Epithelial cell of esophagus (primary cell): ENCODE measurements at regions not wholly inside any gene's neighbourhood (a gene's known extent, or its start where the extent isn't known, plus 50 kb on each side); places are given as distances from the start of the nearest gene placed in this dataset.

Experiments
- DNase-seq: peaks from one replicate; pipeline ENCODE4 v3.0.0; 2010; ENCODE audit warnings: low read depth
- H3K4me3 ChIP-seq: 2 replicates; pipeline ENCODE4 v1.5.1; 2011; ENCODE audit warnings: mild to moderate bottlenecking, low read length, control low read depth
- CTCF ChIP-seq: IDR thresholded peaks from 2 replicates; pipeline ENCODE4 v1.5.1; 2011; ENCODE audit warnings: low read depth, mild to moderate bottlenecking, low read length, control low read depth, inconsistent platforms; ENCODE audit not compliant: insufficient read depth; ENCODE audit errors: missing control alignments

- TF ChIP-seq CTCF, result no peak
- peak; percentile 41 for DNase-seq
- no peak overlapping the region for H3K4me3 ChIP-seq
Measured at GRCh38 chr5:124921694-124922093, 175.3 kb upstream of the ZNF608 start.

GRCh38 chr5:124922255-124922975, 176.0 kb upstream of the ZNF608 start:
- H3K4me3 ChIP-seq, result no peak overlapping the region
- TF ChIP-seq CTCF, result no peak
- DNase-seq, result peak; percentile 67

- peak; percentile 18 for DNase-seq
- no peak for TF ChIP-seq CTCF
Measured at GRCh38 chr5:124923131-124923530, 176.7 kb upstream of the ZNF608 start.

GRCh38 chr5:124924729-124925128, 178.3 kb upstream of the ZNF608 start:
- H3K4me3 ChIP-seq, result no peak overlapping the region
- no peak for DNase-seq
- TF ChIP-seq CTCF, result no peak

More at GRCh38 chr5:124923131-124923530, 176.7 kb upstream of the ZNF608 start:
- no peak overlapping the region for H3K4me3 ChIP-seq

GRCh38 chr5:124927735-124928134, 181.3 kb upstream of the ZNF608 start:
- no peak overlapping the region for H3K4me3 ChIP-seq
- DNase-seq, result peak; percentile 66
- no peak for TF ChIP-seq CTCF

- H3K4me3 ChIP-seq, result no peak overlapping the region
- no peak for DNase-seq
- no peak for TF ChIP-seq CTCF
Measured at GRCh38 chr5:124929000-124929399, 182.6 kb upstream of the ZNF608 start.
